Posterior vena cava (tissue), 2 donors: ENCODE measurements at regions not wholly inside any gene's neighbourhood (a gene's known extent, or its start where the extent isn't known, plus 50 kb on each side); places are given as distances from the start of the nearest gene placed in this dataset.

ENCODE experiments used
- DNase-seq: peaks from one replicate; pipeline ENCODE4 v3.0.0-alpha.2; 2020; ENCODE audit warnings: low spot score
- intact Hi-C, 2 donors: fragments of 100-400 bp; cut with DNase I; formaldehyde crosslinking; loops; one replicate each; pipeline versions ENCODE4 v1.14.1 to v1.14.2; 2022 to 2023
- donor health status: DM: yes; HTN: yes; CAD: no.
- donor health status: DM: yes; HTN: yes; CAD: no.

DNA sequence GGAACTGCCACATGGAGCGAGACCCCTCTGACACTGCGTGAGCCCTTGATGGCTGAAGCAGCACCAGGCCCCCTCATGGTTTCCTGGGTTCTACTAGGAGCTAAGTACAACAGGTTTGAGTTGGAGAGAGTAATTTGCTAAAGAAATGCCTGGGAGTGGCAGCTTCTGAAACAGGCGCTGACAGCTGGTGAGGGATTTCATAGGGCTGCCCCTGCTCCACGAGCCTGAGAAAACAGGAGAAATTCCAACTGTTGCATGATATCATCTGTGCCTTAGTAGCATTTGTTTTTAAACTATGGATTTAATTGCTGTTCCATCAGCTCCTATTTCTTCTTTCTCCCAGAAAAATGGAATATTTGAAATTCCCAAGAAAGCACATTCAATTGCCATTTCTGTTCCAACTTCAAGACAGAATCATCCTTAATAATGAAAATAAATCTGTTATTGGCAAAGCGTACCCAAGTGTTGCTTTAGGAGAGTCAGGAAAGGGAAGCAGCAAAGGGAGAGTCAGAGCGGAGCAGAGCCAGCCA lies 78.8 kb upstream of the ANKFN1 start:
- DNase-seq: no peak
- intact Hi-C loops: no loop called here

DNA sequence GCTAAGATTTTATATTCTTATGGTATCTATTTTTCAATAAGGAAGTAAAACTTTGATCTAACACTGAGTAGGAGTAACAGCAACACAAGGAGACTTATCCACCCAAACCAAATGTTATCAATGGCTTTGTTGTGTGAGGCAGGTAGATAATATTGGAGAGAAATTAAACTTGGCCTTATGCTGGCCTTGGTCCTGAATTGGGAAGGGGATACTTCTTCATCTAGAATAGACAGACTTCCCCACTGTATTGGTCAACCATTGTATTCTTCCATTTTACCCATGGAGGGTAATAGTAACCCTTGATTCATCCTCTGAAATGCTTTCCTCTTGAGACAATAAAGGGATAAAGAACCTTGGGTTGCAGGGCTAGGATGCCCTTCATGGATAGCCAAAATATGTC lies 76.3 kb upstream of the ANKFN1 start:
- intact Hi-C loops: no loop called here

DNA sequence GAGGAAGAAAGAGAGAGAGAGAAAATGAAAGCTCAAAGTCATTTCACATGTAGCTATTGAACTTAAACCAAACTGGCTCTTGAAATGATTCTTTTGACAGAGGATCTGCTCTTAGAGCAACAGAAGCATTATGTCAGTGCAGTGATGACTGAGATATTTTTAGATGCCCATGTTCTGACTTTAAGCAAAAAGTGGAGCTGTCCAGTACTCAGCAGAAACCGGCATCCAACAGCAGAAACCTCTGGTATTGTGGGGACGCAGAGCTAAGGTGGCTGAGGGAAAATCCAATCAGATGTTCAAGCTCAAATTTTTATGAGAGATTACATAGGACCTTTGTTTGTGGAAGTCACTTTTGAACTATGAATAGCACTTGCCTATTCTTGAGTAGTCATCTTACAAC lies 69.8 kb upstream of the ANKFN1 start:
- DNase-seq: no peak
- intact Hi-C loops: no loop called here

More for the DNA sequence above, 76.3 kb upstream of the ANKFN1 start:
- DNase-seq: no peak

DNA sequence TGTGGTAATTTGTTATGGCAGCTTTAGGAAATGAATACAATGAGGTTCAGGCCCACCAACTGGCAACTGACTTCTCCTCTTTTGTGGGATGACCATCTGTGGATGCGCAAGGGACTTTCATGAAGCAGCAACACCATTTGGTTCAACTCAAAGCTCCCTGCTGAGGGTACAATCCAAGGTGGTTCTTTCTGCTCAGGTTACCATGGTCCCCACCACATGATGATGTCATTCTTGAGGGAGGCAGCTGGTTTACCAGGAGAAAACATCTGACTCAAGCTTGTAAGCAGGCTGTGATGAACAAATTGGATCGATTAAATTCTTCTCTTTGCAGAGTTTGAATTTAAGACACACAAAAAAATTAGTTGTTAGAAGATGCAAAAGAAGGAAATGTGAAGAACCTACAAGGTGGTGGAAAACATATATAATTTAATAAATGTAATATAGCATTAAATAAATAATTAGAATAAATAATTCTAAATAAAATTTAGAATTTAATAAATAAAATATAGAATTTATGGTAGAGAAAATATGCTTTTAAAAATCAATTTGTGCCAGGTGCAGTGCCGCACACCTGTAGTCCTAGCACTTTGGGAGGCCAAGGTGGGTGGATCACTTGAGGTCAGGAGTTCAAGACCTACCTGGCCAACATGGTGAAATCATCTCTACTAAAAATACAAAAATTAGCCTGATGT lies 67.6 kb upstream of the ANKFN1 start:
- DNase-seq: no peak
- intact Hi-C loops: no loop called here

DNA sequence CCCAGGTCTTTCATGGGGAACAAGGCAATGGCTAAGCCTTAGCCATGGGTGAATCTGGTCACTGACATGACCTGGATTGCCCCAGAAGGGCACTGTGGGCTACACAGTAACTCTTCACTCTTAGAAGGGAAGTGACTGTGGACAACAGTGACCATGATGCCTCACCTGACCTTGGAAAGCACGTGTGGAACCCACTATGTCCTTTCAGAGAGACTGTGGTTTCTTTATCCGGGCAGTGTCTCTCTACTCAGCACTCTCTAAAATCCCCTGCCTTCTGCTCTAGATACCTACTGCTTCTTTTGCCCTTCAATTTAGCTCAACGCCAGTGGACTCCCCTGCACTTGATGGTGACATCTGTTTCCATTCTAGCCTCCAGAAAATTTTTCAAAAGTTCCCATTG lies 66.1 kb upstream of the ANKFN1 start:
- DNase-seq: no peak
- intact Hi-C loops: no loop called here

DNA sequence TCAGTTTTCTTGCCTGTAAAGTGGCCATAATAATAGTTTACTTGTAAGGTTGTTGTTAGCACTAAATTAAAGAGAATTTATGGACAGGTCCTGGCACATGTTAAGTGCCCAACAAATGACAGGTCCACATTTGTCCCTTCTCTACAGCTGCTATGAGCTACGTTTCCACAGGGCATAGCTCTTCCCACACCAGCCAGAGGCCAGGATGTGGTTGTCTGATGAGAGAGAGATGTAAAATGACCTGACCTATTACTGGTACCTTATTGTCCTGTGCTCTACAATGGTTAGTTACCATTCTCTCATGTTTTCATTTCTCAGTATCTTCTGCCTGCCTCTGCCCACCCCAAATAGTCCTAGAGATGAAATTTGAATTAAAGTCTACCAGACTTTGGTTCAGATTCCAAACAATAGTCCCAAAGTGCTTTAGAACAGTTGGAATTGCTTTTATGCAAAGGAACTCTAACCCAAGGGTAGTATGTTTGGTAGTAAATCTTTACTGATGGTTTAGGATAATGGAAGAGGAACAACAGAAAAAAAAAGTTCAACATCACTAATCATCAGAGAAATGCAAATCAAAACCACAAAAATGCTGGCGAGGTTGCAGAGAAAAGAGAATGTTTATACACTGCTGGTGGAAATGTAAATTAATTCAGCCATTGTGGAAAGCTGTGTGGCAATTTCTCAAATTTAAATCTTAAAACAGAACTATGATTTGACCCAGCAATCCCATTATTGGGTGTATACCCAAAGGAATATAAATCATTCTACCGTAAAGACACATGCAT lies 57.1 kb upstream of the ANKFN1 start:
- intact Hi-C loops: no loop called here
- DNase-seq: no peak

DNA sequence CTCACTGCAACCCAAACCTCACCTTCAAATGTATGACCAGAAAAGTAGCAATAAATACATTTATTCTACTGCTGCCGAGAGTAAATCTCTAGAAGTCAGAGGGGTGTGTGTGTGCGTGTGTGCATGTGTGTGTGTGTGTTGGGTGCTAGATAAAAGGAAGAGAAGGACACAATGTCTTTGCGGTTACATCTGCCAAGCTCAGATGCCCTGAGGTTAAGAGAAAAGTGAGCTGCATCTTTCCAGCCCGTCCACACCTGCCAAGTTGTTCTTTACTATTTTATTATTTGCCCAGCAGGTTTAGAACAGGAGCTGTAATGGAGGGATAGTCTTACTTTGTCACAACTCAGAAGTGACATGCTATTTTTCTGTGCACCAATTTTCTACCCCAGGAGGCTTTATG lies 54.5 kb upstream of the ANKFN1 start:
- no peak for DNase-seq
- intact Hi-C loops: no loop called here

DNA sequence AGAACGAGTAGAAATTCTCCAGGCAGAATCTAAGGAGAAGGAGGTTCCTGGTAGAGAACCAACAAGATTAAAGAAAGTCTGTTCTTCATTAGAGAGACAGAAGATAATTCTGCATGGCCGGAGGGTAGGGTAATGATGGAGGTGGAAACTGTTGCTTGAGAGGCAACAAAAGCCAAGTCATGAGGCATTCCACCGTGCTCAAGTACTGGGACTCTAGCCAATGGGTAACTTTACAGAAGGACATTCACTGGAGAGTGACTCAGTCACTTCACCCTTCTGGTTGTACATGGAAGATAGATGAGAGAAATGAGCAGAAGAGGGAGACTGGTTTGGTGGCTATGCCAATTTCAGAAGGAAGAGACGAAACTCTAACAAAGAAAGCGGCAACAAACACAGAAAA lies 53.6 kb upstream of the ANKFN1 start:
- DNase-seq: no peak
- intact Hi-C loops: no loop called here
